ENCODE measurements at regions not wholly inside any gene's neighbourhood (a gene's known extent, or its start where the extent isn't known, plus 50 kb on each side); places are given as distances from the start of the nearest gene placed in this dataset.
"Not testable (repeated sequence)": the region's sequence is repeated elsewhere in the genome, so short reads cannot be mapped to it uniquely, and the experiment has no call there.

- no peak for DNase-seq
Measured at GRCh38 chr4:116275006-116275405, 810.4 kb downstream of the TRAM1L1 start.

- no peak for DNase-seq
Measured at GRCh38 chr4:116272336-116272735, 813.0 kb downstream of the TRAM1L1 start.

- not testable (repeated sequence) for DNase-seq
Measured at GRCh38 chr4:116260931-116261330, 824.4 kb downstream of the TRAM1L1 start.

- DNase-seq, result no peak
Measured at GRCh38 chr4:116244771-116245170, 840.6 kb downstream of the TRAM1L1 start.

GRCh38 chr4:116243431-116243830 lies 841.9 kb downstream of the TRAM1L1 start:
- DNase-seq, result no peak

GRCh38 chr4:116233971-116234370 lies 851.4 kb downstream of the TRAM1L1 start:
- DNase-seq, result no peak

- DNase-seq, result not testable (repeated sequence)
Measured at GRCh38 chr4:116231999-116232398, 853.4 kb downstream of the TRAM1L1 start.

- no peak for DNase-seq
Measured at GRCh38 chr4:116229420-116229819, 856.0 kb downstream of the TRAM1L1 start.

GRCh38 chr4:116223040-116223732 lies 862.2 kb downstream of the TRAM1L1 start:
- DNase-seq, result no peak

GRCh38 chr4:116217781-116218180 lies 867.6 kb downstream of the TRAM1L1 start:
- DNase-seq, result no peak

GRCh38 chr4:116215622-116216021 lies 869.8 kb downstream of the TRAM1L1 start:
- DNase-seq, result no peak

GRCh38 chr4:116202524-116202923 lies 882.9 kb downstream of the TRAM1L1 start:
- no peak for DNase-seq

GRCh38 chr4:116197317-116197809 lies 888.0 kb downstream of the TRAM1L1 start:
- no peak for DNase-seq

- DNase-seq, result no peak
Measured at GRCh38 chr4:116183241-116183640, 902.1 kb downstream of the TRAM1L1 start.

GRCh38 chr4:116180157-116180601 lies 905.2 kb downstream of the TRAM1L1 start:
- DNase-seq, result no peak

- not testable (repeated sequence) for DNase-seq
Measured at GRCh38 chr4:116151371-116151770, 934.0 kb downstream of the TRAM1L1 start.

- DNase-seq, result no peak
Measured at GRCh38 chr4:116150152-116150551, 935.2 kb downstream of the TRAM1L1 start.

- DNase-seq, result no peak
Measured at GRCh38 chr4:116143198-116143597, 942.2 kb downstream of the TRAM1L1 start.

- DNase-seq, result no peak
Measured at GRCh38 chr4:116132946-116133345, 952.4 kb downstream of the TRAM1L1 start.

GRCh38 chr4:116126794-116127193 lies 958.6 kb downstream of the TRAM1L1 start:
- no peak for DNase-seq

GRCh38 chr4:116122124-116122523 lies 963.3 kb downstream of the TRAM1L1 start:
- DNase-seq, result no peak

- DNase-seq, result no peak
Measured at GRCh38 chr4:116118221-116118620, 967.2 kb downstream of the TRAM1L1 start.

- DNase-seq, result not testable (repeated sequence)
Measured at GRCh38 chr4:116112861-116113260, 972.5 kb downstream of the TRAM1L1 start.

GRCh38 chr4:116110713-116111112 lies 974.7 kb downstream of the TRAM1L1 start:
- no peak for DNase-seq

GRCh38 chr4:116108606-116109005 lies 976.8 kb downstream of the TRAM1L1 start:
- DNase-seq, result no peak

Measured in CD4-positive, alpha-beta T cell treated with Interleukin-21 for 1 hour (primary cell).